ENCODE measurements at regions not wholly inside any gene's neighbourhood (a gene's known extent, or its start where the extent isn't known, plus 50 kb on each side); places are given as distances from the start of the nearest gene placed in this dataset.

DNA sequence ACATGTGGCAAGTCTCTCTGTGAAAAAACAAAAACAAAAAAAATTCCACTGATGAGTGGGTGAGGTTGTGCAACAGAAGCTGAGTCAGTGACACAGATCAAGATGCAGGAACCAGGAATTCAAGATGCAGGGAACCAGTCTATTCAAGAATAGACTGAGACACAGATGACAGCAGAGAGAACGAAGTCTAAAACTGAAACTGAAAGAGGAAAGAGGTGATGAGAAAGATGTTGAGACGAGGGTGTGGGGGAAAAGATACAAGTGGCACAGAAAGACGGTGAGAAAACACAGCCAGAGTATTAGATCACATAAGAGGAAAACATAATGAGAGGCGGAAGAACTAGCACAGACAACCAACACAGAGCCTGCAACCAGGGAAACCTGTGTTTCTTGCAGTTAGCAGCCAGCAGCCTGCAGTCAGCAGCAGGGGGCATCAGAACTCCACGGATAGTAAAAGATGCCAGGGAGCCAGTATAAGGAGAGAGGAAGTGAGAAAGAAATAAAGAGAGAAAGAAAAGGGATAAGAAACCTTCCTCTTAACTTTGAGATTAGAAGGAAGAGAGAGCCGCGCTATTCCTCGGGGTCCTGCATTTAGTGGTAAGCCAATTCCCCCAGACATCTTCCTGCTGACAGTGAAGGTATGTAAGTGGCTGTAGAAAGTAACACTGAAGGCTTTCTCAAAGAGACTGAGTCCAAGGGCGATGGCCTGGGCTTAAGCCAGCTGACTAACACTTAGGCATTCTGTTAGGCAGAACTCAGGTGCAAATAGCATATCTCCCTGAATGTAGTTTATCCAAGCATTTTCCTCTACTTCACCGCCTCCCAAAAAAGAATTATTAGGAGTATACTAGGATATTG lies 79.0 kb downstream of the TLR4 start:
- no peak for TF ChIP-seq ISL1 (CRISPR knock-in tag; IDR thresholded peaks at IDR 0.05)
- no peak for TF ChIP-seq OSR1 (CRISPR knock-in tag; IDR thresholded peaks at IDR 0.05)
- TF ChIP-seq ZNF8 (CRISPR knock-in tag; IDR thresholded peaks at IDR 0.05): no peak
- TF ChIP-seq, protein P1, sequence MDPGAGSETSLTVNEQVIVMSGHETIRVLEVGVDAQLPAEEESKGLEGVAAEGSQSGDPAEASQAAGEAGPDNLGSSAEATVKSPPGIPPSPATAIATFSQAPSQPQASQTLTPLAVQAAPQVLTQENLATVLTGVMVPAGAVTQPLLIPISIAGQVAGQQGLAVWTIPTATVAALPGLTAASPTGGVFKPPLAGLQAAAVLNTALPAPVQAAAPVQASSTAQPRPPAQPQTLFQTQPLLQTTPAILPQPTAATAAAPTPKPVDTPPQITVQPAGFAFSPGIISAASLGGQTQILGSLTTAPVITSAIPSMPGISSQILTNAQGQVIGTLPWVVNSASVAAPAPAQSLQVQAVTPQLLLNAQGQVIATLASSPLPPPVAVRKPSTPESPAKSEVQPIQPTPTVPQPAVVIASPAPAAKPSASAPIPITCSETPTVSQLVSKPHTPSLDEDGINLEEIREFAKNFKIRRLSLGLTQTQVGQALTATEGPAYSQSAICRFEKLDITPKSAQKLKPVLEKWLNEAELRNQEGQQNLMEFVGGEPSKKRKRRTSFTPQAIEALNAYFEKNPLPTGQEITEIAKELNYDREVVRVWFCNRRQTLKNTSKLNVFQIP (CRISPR knock-in tag; IDR thresholded peaks at IDR 0.05; ENCODE audit: borderline replicate concordance, low read depth): no peak
- TF ChIP-seq PPARA (CRISPR knock-in tag; IDR thresholded peaks at IDR 0.05; ENCODE audit: borderline replicate concordance): no peak
- no peak for TF ChIP-seq ZNF565 (CRISPR knock-in tag; conservative IDR thresholded peaks at IDR 0.05; ENCODE audit: low read depth)
